ENCODE measurements at regions not wholly inside any gene's neighbourhood (a gene's known extent, or its start where the extent isn't known, plus 50 kb on each side); places are given as distances from the start of the nearest gene placed in this dataset.

DNA sequence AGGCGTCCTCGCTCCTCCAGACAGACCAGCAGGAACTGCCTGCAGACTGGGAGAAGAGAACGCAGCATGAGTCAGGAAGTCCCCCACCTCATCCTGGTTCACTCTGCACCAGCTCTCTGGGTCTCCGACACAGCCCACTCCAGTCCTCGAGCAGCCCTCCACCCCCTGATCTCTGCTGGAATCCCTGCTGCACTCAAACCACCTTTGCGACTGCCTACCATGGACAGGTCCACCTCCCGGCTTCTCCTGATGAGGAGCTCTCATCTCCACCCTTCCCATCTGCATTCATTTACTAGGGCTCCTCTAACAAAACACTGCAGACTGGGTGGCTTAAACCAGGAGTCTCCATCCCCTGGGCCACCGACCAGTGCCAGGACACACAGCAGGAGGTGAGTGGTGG, 202.3 kb upstream of the IGF1R start:
- no peaks in the 10 kb centered on the region for H3K4me1 ChIP-seq
- TF ChIP-seq POLR2A (IDR thresholded peaks at IDR 0.05) (no peak), CTCF (IDR thresholded peaks at IDR 0.05) (no peak)
- no peak overlapping the region for H3K27ac ChIP-seq
- DNase-seq = no peak
- H3K27me3 ChIP-seq = no peaks in the 10 kb centered on the region
- no peak overlapping the region for H3K4me3 ChIP-seq
- H3K36me3 ChIP-seq = no peaks in the 10 kb centered on the region
- no peaks in the 10 kb centered on the region for H3K9me3 ChIP-seq

DNA sequence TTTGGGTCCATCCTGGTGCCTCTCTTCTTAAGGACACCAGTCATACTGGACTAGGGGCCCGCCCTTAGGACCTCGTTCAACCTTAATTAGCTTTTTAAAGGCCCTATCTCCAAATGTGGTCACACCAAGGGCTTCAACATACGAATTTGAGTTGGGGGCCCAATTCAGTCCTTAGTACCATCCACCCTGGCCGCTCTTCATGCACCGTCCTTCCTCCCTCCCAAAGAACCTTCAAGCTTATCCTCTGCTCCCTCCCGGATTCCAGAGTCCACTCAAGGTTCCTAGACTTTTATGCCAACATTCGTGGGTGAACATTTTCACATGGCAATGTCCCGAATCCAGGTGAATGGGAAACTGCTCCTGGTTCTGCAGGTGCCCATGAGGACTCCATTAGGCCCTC, 201.3 kb upstream of the IGF1R start:
- TF ChIP-seq CTCF (IDR thresholded peaks at IDR 0.05) = no peak
- TF ChIP-seq POLR2A (IDR thresholded peaks at IDR 0.05) = no peak
- H3K27ac ChIP-seq = no peak overlapping the region
- no peaks in the 10 kb centered on the region for H3K4me1 ChIP-seq
- no peaks in the 10 kb centered on the region for H3K9me3 ChIP-seq
- H3K4me3 ChIP-seq = no peak overlapping the region
- H3K27me3 ChIP-seq = no peaks in the 10 kb centered on the region
- DNase-seq = no peak
- no peaks in the 10 kb centered on the region for H3K36me3 ChIP-seq

DNA sequence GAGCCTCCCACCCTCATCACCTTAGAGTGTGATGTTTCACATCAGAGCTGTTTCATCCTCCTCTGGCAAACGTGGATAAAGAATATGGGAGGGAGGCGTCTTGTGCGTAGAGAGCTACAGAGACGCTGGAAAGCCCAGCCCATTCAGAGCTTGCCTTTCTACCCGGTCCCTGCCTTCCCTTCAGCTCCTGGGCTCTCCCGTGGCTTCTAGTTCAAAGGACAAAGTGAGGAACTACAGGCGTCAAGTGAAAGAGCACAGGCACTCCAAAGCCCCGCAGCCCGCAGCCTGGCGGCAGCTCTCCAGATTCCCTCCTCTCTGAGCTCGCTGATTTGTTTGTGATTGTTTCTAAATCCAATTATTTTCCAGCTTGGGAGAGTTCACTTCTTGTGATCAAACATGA, 197.1 kb upstream of the IGF1R start:
- H3K4me3 ChIP-seq = no peak overlapping the region
- H3K4me1 ChIP-seq = no peaks in the 10 kb centered on the region
- H3K27me3 ChIP-seq = no peaks in the 10 kb centered on the region
- no peaks in the 10 kb centered on the region for H3K9me3 ChIP-seq
- no peak for DNase-seq
- TF ChIP-seq POLR2A (IDR thresholded peaks at IDR 0.05) = no peak
- TF ChIP-seq CTCF (IDR thresholded peaks at IDR 0.05) = no peak
- H3K36me3 ChIP-seq = no peaks in the 10 kb centered on the region
- no peak overlapping the region for H3K27ac ChIP-seq

GRCh38 chr15:98452238-98452637, 196.1 kb upstream of the IGF1R start:
- DNase-seq = no peak
- Histone ChIP-seq H3K4me3 (no peak overlapping the region), H3K27ac (no peak overlapping the region), H3K27me3 (no peaks in the 10 kb centered on the region), H3K4me1 (no peaks in the 10 kb centered on the region), H3K9me3 (no peaks in the 10 kb centered on the region), H3K36me3 (no peaks in the 10 kb centered on the region)
- TF ChIP-seq POLR2A (IDR thresholded peaks at IDR 0.05) (no peak), CTCF (IDR thresholded peaks at IDR 0.05) (no peak)

- DNase-seq = no peak
- Histone ChIP-seq H3K36me3 (no peaks in the 10 kb centered on the region), H3K4me3 (no peak overlapping the region), H3K4me1 (no peaks in the 10 kb centered on the region), H3K27me3 (no peaks in the 10 kb centered on the region), H3K27ac (no peak overlapping the region), H3K9me3 (no peaks in the 10 kb centered on the region)
- TF ChIP-seq POLR2A (IDR thresholded peaks at IDR 0.05) (no peak), CTCF (IDR thresholded peaks at IDR 0.05) (no peak)
These were observed 192.4 kb upstream of the IGF1R start for GRCh38 chr15:98455904-98456303.

- Histone ChIP-seq H3K27me3 (no peaks in the 10 kb centered on the region), H3K4me3 (no peak overlapping the region), H3K9me3 (peaks cover 0 to 4% (median 0%) of the 10 kb centered on the region in 4 donors), H3K4me1 (no peaks in the 10 kb centered on the region), H3K27ac (no peak overlapping the region), H3K36me3 (no peaks in the 10 kb centered on the region)
- DNase-seq = no peak
- TF ChIP-seq CTCF (IDR thresholded peaks at IDR 0.05) (no peak), POLR2A (IDR thresholded peaks at IDR 0.05) (no peak)
These were observed 171.8 kb upstream of the IGF1R start for GRCh38 chr15:98476559-98476958.
